Heart left ventricle (tissue), 16 donors: ENCODE measurements at regions not wholly inside any gene's neighbourhood (a gene's known extent, or its start where the extent isn't known, plus 50 kb on each side); places are given as distances from the start of the nearest gene placed in this dataset.

ENCODE experiments used
- ATAC-seq, 4 donors: fragments of 200-7000 bp; cut with Tn5 transposase; one replicate each; pipeline ENCODE4 v1.9.1; 2020 to 2022; ENCODE audit warnings: moderate library complexity in 4 of 4, mild to moderate bottlenecking in 3 of 4, moderate number of reproducible peaks in 1 of 4
- DNase-seq, 5 donors: peaks; one replicate each; pipeline ENCODE4 v3.0.0-alpha.2; 2020
- H3K27ac ChIP-seq, 12 donors: fragments of 200-600 bp; sonication (generic) in 4 of 12; one replicate each; pipeline versions ENCODE4 v1.5.0 to v1.8.0; 2016 to 2022; ENCODE audit warnings: mild to moderate bottlenecking in 2 of 12
- H3K27me3 ChIP-seq, 9 donors: fragments of 200-600 bp; sonication (generic) in 2 of 9; one replicate each; pipeline versions ENCODE4 v1.5.1 to v1.8.0; 2016 to 2022; ENCODE audit warnings: mild to moderate bottlenecking in 3 of 9
- H3K36me3 ChIP-seq, 9 donors: fragments of 200-600 bp; sonication (generic) in 2 of 9; one replicate each; pipeline versions ENCODE4 v1.5.0 to v1.8.0; 2018 to 2022; ENCODE audit warnings: mild to moderate bottlenecking in 2 of 9
- H3K4me1 ChIP-seq, 12 donors: fragments of 200-600 bp; sonication (generic) in 4 of 12; one replicate each; pipeline versions ENCODE4 v1.5.0 to v1.8.0; 2016 to 2022; ENCODE audit warnings: mild to moderate bottlenecking in 3 of 12
- H3K4me3 ChIP-seq, 12 donors: fragments of 200-600 bp; sonication (generic) in 4 of 12; one replicate each; pipeline versions ENCODE4 v1.5.0 to v1.8.0; 2017 to 2022; ENCODE audit warnings: mild to moderate bottlenecking in 9 of 12, moderate library complexity in 4 of 12
- H3K9me3 ChIP-seq, 12 donors: fragments of 200-600 bp; sonication (generic) in 4 of 12; one replicate each; pipeline versions ENCODE4 v1.5.0 to v1.8.0; 2016 to 2022; ENCODE audit warnings: mild to moderate bottlenecking in 1 of 12
- POLR2A ChIP-seq, 2 donors: fragments of 450-650 bp; IDR thresholded peaks; one replicate each; pipeline ENCODE4 v1.6.1; 2017; ENCODE audit warnings: antibody characterized with exemption in 2 of 2, mild to moderate bottlenecking in 2 of 2, moderate library complexity in 2 of 2
- WGBS, 4 donors: extraction: QIAGEN DNeasy Blood & Tissue Kit in 2 of 4; methylation state at CpG; one replicate each; pipeline versions ENCODE4 v1.1.5 to v1.1.7; 2013 to 2018; 5-methylcytosine and 5-hydroxymethylcytosine counted together
- intact Hi-C, 10 donors: fragments of 100-400 bp; cut with DNase I; formaldehyde crosslinking; loops; one replicate each; pipeline versions ENCODE4 v1.11.1 to v1.14.2; 2022
- TF ChIP-seq, protein P1 (sequence below), 12 donors: fragments of 200-600 bp; sonication (generic) in 4 of 12; IDR thresholded peaks; one replicate each; pipeline versions ENCODE4 v1.5.0 to v1.8.0; 2018 to 2022; ENCODE audit warnings: antibody characterized with exemption in 12 of 12, mild to moderate bottlenecking in 5 of 12
- donor health status: ischemic (EF 13 %, LVEDD 7.1; RV severe dilation, severe dysfunction).
- donor health status: healthy with polysubstance abuse.
- donor health status: DM: no; HTN: yes; CAD: no.
- donor health status: DM: no; HTN: no; CAD: no.
- donor health status: ischemic (EF 25% LVEDD 6.9; RV normal size, moderate dysfunction).
- donor health status: ischemic (EF 25% LVEDD 5.7; RV mildly dilated, moderate dysfunction).
- donor health status: healthy.
- donor health status: DM: yes; HTN: yes; CAD: no.
- donor health status: ischemic (EF 35%, LVEDD 5.7; RV mildly dilated, moderate dysfunction).
- donor health status: nonischemic (EF 11% LVEDD 7.7; RV severe dilation, severe dysfunction).
- donor health status: DM: yes; HTN: yes; CAD: no.
- donor health status: PGD.
- donor health status: ischemic (EF 29% LVEDD 5.4; RV normal size, mild dysfunction).
- donor health status: nonischemic (EF 23%, LVEDD 6.1; RV moderate dilation, normal function).

DNA sequence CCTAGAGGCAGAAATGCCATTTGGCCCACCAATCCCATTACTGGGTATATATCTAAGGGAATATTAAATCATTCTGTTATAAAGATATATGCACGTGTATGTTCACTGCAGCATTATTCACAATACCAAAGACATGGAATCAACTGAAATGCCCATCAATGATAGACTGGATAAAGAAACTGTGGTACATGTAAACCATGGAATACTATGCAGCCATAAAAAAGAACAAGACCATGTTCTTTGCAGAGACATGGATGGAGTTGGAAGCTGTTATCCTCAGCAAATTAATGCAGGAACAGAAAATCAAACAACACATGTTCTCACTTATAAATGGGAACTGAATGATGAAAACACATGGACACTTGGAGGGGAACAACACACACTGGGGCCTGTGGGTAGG is 458.4 kb downstream of the CD83 start:
- Histone ChIP-seq H3K4me1 (peaks cover 0 to 30% (median 2%) of the 10 kb centered on the region in 12 donors), H3K9me3 (no peaks in the 10 kb centered on the region), H3K36me3 (no peaks in the 10 kb centered on the region), H3K27ac (no peak overlapping the region), H3K27me3 (no peaks in the 10 kb centered on the region), H3K4me3 (no peak overlapping the region)
- no peak for DNase-seq
- 93 to 100% (median 100%) methylated on average over 1 of the region's 1 CpG for WGBS, 4 donors
- no peak for ATAC-seq
- TF ChIP-seq, protein P1, sequence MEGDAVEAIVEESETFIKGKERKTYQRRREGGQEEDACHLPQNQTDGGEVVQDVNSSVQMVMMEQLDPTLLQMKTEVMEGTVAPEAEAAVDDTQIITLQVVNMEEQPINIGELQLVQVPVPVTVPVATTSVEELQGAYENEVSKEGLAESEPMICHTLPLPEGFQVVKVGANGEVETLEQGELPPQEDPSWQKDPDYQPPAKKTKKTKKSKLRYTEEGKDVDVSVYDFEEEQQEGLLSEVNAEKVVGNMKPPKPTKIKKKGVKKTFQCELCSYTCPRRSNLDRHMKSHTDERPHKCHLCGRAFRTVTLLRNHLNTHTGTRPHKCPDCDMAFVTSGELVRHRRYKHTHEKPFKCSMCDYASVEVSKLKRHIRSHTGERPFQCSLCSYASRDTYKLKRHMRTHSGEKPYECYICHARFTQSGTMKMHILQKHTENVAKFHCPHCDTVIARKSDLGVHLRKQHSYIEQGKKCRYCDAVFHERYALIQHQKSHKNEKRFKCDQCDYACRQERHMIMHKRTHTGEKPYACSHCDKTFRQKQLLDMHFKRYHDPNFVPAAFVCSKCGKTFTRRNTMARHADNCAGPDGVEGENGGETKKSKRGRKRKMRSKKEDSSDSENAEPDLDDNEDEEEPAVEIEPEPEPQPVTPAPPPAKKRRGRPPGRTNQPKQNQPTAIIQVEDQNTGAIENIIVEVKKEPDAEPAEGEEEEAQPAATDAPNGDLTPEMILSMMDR (IDR thresholded peaks at IDR 0.05): no peak
- no peak for TF ChIP-seq POLR2A (IDR thresholded peaks at IDR 0.05)
- intact Hi-C loops: loop anchor here in 1 of 10 donors (10.0 kb wide), 1 partner anchor 141 kb away; no protein-coding TSS in a partner anchor

DNA sequence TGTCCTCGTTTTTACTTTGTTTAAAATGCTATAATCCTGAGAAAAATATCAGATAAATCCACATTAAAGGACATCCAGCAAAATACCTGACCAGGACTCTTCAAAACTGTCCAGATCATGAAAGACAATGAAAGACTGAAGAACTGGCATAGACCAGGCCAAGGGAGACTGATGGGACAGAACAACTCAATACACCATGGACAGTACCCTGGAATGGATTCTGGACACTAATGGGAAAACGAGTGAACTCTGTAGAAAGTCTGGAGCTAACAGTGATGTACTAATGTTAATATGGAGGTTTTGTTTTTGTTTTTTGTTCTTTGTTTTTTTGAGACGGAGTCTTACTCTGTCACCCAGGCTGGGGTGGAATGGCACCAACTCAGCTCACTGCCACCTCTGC is 461.4 kb downstream of the CD83 start:
- intact Hi-C loops: loop anchor here in 1 of 10 donors (10.0 kb wide), 1 partner anchor 144 kb away; no protein-coding TSS in a partner anchor
- H3K4me1 ChIP-seq: peaks cover 0 to 7% (median 0%) of the 10 kb centered on the region in 12 donors
- H3K27me3 ChIP-seq: no peaks in the 10 kb centered on the region
- no peaks in the 10 kb centered on the region for H3K36me3 ChIP-seq
- 68 to 79% (median 74%) methylated on average over 3 of the region's 3 CpGs for WGBS, 4 donors
- no peak for DNase-seq
- no peaks in the 10 kb centered on the region for H3K9me3 ChIP-seq
- no peak overlapping the region for H3K4me3 ChIP-seq
- no peak overlapping the region for H3K27ac ChIP-seq
- TF ChIP-seq POLR2A (IDR thresholded peaks at IDR 0.05): no peak
- TF ChIP-seq, protein P1 (IDR thresholded peaks at IDR 0.05): no peak
- ATAC-seq: no peak

DNA sequence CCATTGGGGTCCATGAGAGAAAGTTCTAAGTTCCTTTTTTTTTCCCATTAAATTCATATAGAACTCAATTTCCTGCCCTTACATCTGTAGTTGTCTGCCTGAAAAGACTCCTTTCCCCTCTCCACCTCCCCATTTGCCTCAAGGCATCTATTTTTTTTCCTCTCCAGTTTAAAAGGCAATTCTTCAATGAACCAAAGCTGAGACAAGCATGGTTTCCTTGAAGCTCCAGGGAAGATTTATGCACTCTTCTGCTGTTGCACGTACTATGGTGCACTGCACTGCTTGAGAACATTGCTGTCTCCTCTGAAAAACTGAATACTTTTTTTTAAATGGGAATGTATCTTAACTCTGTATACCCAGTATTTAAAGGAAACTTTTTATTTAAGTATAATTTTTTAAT is 465.2 kb downstream of the CD83 start:
- no peak overlapping the region for H3K27ac ChIP-seq
- H3K36me3 ChIP-seq: no peaks in the 10 kb centered on the region
- intact Hi-C loops: loop anchor here in 1 of 10 donors (10.0 kb wide), 2 partner anchors 298 to 368 kb away; no protein-coding TSS in a partner anchor
- DNase-seq (no peak), ATAC-seq (no peak)
- H3K4me3 ChIP-seq: no peak overlapping the region
- H3K27me3 ChIP-seq: no peaks in the 10 kb centered on the region
- WGBS, 4 donors: 95 to 100% (median 97%) methylated on average over 1 of the region's 1 CpG
- H3K9me3 ChIP-seq: no peaks in the 10 kb centered on the region
- H3K4me1 ChIP-seq: peaks cover 0 to 14% (median under 1%) of the 10 kb centered on the region in 12 donors
- TF ChIP-seq POLR2A (IDR thresholded peaks at IDR 0.05): no peak
- TF ChIP-seq, protein P1 (IDR thresholded peaks at IDR 0.05): no peak

DNA sequence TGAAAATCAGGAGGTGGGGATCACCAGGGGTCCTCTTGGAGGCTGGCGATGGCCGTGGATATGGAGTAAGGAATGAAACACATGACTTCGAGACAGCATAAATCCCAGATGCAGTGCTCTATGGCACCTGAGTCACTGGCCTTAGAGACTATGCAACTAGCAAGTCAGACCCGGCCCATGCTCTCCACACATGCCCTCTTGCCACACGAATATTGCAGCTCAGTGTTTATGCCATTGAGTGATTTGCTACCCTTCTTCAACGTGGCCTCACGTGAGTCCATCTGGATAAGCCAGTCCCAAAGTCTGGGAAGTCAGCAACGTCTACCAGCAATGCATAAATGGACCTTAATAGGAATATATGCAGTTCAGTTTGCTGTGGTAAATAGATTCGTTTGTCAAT is 466.3 kb downstream of the CD83 start:
- 65 to 87% (median 78%) methylated on average over 8 to 9 of the region's 9 CpGs for WGBS, 4 donors
- no peak for TF ChIP-seq POLR2A (IDR thresholded peaks at IDR 0.05)
- TF ChIP-seq, protein P1 (IDR thresholded peaks at IDR 0.05): no peak

More for the DNA sequence above, 466.3 kb downstream of the CD83 start:
- ATAC-seq: no peak
- no peak overlapping the region for H3K27ac ChIP-seq
- H3K36me3 ChIP-seq: no peaks in the 10 kb centered on the region
- H3K4me3 ChIP-seq: no peak overlapping the region
- no peaks in the 10 kb centered on the region for H3K9me3 ChIP-seq
- no peak for DNase-seq
- intact Hi-C loops: loop anchor here in 1 of 10 donors (10.0 kb wide), 2 partner anchors 299 to 369 kb away; no protein-coding TSS in a partner anchor
- H3K27me3 ChIP-seq: no peaks in the 10 kb centered on the region
- peaks cover 0 to 10% (median 0%) of the 10 kb centered on the region in 12 donors for H3K4me1 ChIP-seq
